GM18861 (cell line): ENCODE measurements at regions not wholly inside any gene's neighbourhood (a gene's known extent, or its start where the extent isn't known, plus 50 kb on each side); places are given as distances from the start of the nearest gene placed in this dataset.
"Not testable (repeated sequence)": the region's sequence is repeated elsewhere in the genome, so short reads cannot be mapped to it uniquely, and the experiment has no call there.

Experiments used
- ATAC-seq: cut with Tn5 transposase; IDR thresholded peaks from one replicate; pipeline ENCODE4 v1.9.1; 2021; ENCODE audit not compliant: unreplicated experiment

GRCh38 chr13:50467156-50468110, 376.1 kb downstream of the DLEU7 start:
- no peak for ATAC-seq

- no peak for ATAC-seq
These were observed 374.4 kb downstream of the DLEU7 start for GRCh38 chr13:50468849-50469669.

GRCh38 chr13:50473050-50473449, 370.4 kb downstream of the DLEU7 start:
- not testable (repeated sequence) for ATAC-seq

- ATAC-seq: no peak
These were observed 369.3 kb downstream of the DLEU7 start for GRCh38 chr13:50474088-50474662.

GRCh38 chr13:50476577-50477285, 366.8 kb downstream of the DLEU7 start:
- no peak for ATAC-seq

- no peak for ATAC-seq
These were observed 361.6 kb downstream of the DLEU7 start for GRCh38 chr13:50481936-50482335.

- no peak for ATAC-seq
These were observed 360.1 kb downstream of the DLEU7 start for GRCh38 chr13:50483416-50483815.

- ATAC-seq: no peak
These were observed 358.9 kb downstream of the DLEU7 start for GRCh38 chr13:50484472-50485113.

- ATAC-seq: no peak
These were observed 357.2 kb downstream of the DLEU7 start for GRCh38 chr13:50485979-50486935.

GRCh38 chr13:50493683-50494082, 349.8 kb downstream of the DLEU7 start:
- no peak for ATAC-seq

- no peak for ATAC-seq
These were observed 349.4 kb downstream of the DLEU7 start for GRCh38 chr13:50494138-50494537.

- not testable (repeated sequence) for ATAC-seq
These were observed 340.3 kb downstream of the DLEU7 start for GRCh38 chr13:50503212-50503611.

GRCh38 chr13:50509167-50509566, 334.3 kb downstream of the DLEU7 start:
- ATAC-seq: no peak

- no peak for ATAC-seq
These were observed 333.6 kb downstream of the DLEU7 start for GRCh38 chr13:50509771-50510441.

GRCh38 chr13:50510885-50511545, 332.5 kb downstream of the DLEU7 start:
- ATAC-seq: not testable (repeated sequence)

- ATAC-seq: no peak
These were observed 331.6 kb downstream of the DLEU7 start for GRCh38 chr13:50511877-50512341.

- ATAC-seq: peak; percentile 83
These were observed 330.8 kb downstream of the DLEU7 start for GRCh38 chr13:50512474-50513299.
